Esophagus squamous epithelium (tissue), 4 donors: ENCODE measurements at regions not wholly inside any gene's neighbourhood (a gene's known extent, or its start where the extent isn't known, plus 50 kb on each side); places are given as distances from the start of the nearest gene placed in this dataset.

Experiments used
- POLR2A ChIP-seq, 4 donors: fragments of 450-650 bp; IDR thresholded peaks; one replicate each; pipeline ENCODE4 v1.6.1; 2017; ENCODE audit warnings: antibody characterized with exemption in 4 of 4, mild to moderate bottlenecking in 4 of 4, moderate library complexity in 3 of 4
- TF ChIP-seq, protein P1 (sequence below), 6 experiments: fragments of 450-650 bp in 4 of 6; fragments of 200-600 bp in 2 of 6; sonication (generic) in 2 of 6; IDR thresholded peaks; one replicate each; pipeline ENCODE4 v1.5.1; 2016 to 2019; ENCODE audit warnings: antibody characterized with exemption in 6 of 6, mild to moderate bottlenecking in 4 of 6, moderate library complexity in 4 of 6

DNA sequence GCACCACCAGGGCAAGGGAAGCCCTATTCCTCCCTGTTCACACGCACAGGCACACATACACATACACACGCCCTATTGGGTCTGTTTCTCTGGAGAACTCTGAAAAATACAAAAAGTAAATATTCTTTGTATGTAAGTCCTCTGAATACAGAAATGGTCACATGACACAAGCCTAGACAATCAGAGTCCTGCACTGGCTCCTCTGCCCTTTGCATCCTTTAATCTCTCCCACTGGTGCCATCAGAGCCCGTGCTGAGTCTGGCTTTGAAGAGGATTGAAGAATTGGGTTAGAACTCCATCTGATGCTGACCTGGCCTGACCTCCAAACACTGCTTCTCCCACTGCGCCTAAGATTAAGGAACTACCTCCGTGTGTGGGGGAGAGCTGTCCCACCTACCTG lies 273.2 kb upstream of the TBX3 start:
- TF ChIP-seq, protein P1, sequence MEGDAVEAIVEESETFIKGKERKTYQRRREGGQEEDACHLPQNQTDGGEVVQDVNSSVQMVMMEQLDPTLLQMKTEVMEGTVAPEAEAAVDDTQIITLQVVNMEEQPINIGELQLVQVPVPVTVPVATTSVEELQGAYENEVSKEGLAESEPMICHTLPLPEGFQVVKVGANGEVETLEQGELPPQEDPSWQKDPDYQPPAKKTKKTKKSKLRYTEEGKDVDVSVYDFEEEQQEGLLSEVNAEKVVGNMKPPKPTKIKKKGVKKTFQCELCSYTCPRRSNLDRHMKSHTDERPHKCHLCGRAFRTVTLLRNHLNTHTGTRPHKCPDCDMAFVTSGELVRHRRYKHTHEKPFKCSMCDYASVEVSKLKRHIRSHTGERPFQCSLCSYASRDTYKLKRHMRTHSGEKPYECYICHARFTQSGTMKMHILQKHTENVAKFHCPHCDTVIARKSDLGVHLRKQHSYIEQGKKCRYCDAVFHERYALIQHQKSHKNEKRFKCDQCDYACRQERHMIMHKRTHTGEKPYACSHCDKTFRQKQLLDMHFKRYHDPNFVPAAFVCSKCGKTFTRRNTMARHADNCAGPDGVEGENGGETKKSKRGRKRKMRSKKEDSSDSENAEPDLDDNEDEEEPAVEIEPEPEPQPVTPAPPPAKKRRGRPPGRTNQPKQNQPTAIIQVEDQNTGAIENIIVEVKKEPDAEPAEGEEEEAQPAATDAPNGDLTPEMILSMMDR (IDR thresholded peaks at IDR 0.05), result no peak
- TF ChIP-seq POLR2A (IDR thresholded peaks at IDR 0.05), result no peak
